ENCODE measurements at regions not wholly inside any gene's neighbourhood (a gene's known extent, or its start where the extent isn't known, plus 50 kb on each side); places are given as distances from the start of the nearest gene placed in this dataset.

- no peak for TF ChIP-seq CTCF (IDR thresholded peaks at IDR 0.05)
- no peak for TF ChIP-seq POLR2A (IDR thresholded peaks at IDR 0.05)
Measured at GRCh38 chr3:145197821-145198220, 963.2 kb downstream of the PLOD2 start.
